Vagina (tissue), 2 donors: ENCODE measurements at regions not wholly inside any gene's neighbourhood (a gene's known extent, or its start where the extent isn't known, plus 50 kb on each side); places are given as distances from the start of the nearest gene placed in this dataset.

Source experiments
- DNase-seq, 2 donors: peaks; one replicate each; pipeline ENCODE4 v3.0.0-alpha.2; 2017; ENCODE audit errors: extremely low spot score in 2 of 2
- H3K27ac ChIP-seq: fragments of 200-600 bp; sonication (generic); one replicate; pipeline ENCODE4 v1.5.1; 2019
- H3K27me3 ChIP-seq: fragments of 200-600 bp; sonication (generic); one replicate; pipeline ENCODE4 v1.5.1; 2019
- H3K36me3 ChIP-seq, 2 donors: fragments of 200-600 bp; sonication (generic); one replicate each; pipeline ENCODE4 v1.5.1; 2017 to 2019
- H3K4me1 ChIP-seq: fragments of 200-600 bp; sonication (generic); one replicate; pipeline ENCODE4 v1.5.1; 2019
- H3K4me3 ChIP-seq, 2 donors: fragments of 200-600 bp; sonication (generic); 1 replicate in 1 of 2; 2 replicates in 1 of 2; pipeline ENCODE4 v1.5.1; 2016 to 2019
- H3K9me3 ChIP-seq: fragments of 200-600 bp; sonication (generic); one replicate; pipeline ENCODE4 v1.5.1; 2019
- CTCF ChIP-seq, 3 experiments: fragments of 450-650 bp in 2 of 3; fragments of 200-600 bp in 1 of 3; sonication (generic) in 1 of 3; IDR thresholded peaks; one replicate each; pipeline ENCODE4 v1.5.1; 2017 to 2019; ENCODE audit warnings: antibody characterized with exemption in 3 of 3, mild to moderate bottlenecking in 2 of 3, moderate library complexity in 2 of 3
- POLR2A ChIP-seq, 2 donors: fragments of 450-650 bp; IDR thresholded peaks; one replicate each; pipeline ENCODE4 v1.6.1; 2017; ENCODE audit warnings: antibody characterized with exemption in 2 of 2, mild to moderate bottlenecking in 2 of 2, moderate library complexity in 2 of 2
- POLR2AphosphoS5 ChIP-seq, 2 donors: sonication (generic); formaldehyde crosslinking; IDR thresholded peaks; one replicate each; pipeline ENCODE4 v1.9.0; 2017; ENCODE audit warnings: antibody characterized with exemption in 2 of 2, mild to moderate bottlenecking in 2 of 2, low read depth in 1 of 2; ENCODE audit not compliant: insufficient read depth in 1 of 2
- intact Hi-C: fragments of 100-400 bp; cut with DNase I; formaldehyde crosslinking; loops from one replicate; pipeline ENCODE4 v1.15.1; 2023

- no peak for DNase-seq
Observed at GRCh38 chr6:169041078-169041477, 212.6 kb downstream of the THBS2 start.

GRCh38 chr6:169038691-169039090, 215.0 kb downstream of the THBS2 start:
- intact Hi-C loops, result no loop called here
- DNase-seq, result no peak
- Histone ChIP-seq H3K4me3 (no peak overlapping the region), H3K27ac (no peak overlapping the region), H3K4me1 (no peaks in the 10 kb centered on the region), H3K9me3 (no peaks in the 10 kb centered on the region), H3K36me3 (no peaks in the 10 kb centered on the region), H3K27me3 (no peaks in the 10 kb centered on the region)
- TF ChIP-seq CTCF (IDR thresholded peaks at IDR 0.05), result no peak
- no peak for TF ChIP-seq POLR2A (IDR thresholded peaks at IDR 0.05)
- TF ChIP-seq POLR2AphosphoS5 (IDR thresholded peaks at IDR 0.05; ENCODE audit: insufficient read depth in 1 of 2, low read depth in 1 of 2), result no peak

More at GRCh38 chr6:169041078-169041477, 212.6 kb downstream of the THBS2 start:
- intact Hi-C loops, result no loop called here
- no peaks in the 10 kb centered on the region for H3K9me3 ChIP-seq
- H3K4me1 ChIP-seq, result peaks cover 8% of the 10 kb centered on the region
- no peak overlapping the region for H3K4me3 ChIP-seq
- no peak overlapping the region for H3K27ac ChIP-seq
- no peaks in the 10 kb centered on the region for H3K36me3 ChIP-seq
- no peaks in the 10 kb centered on the region for H3K27me3 ChIP-seq
- no peak for TF ChIP-seq POLR2A (IDR thresholded peaks at IDR 0.05)
- TF ChIP-seq POLR2AphosphoS5 (IDR thresholded peaks at IDR 0.05; ENCODE audit: insufficient read depth in 1 of 2, low read depth in 1 of 2), result no peak
- no peak for TF ChIP-seq CTCF (IDR thresholded peaks at IDR 0.05)

- no peaks in the 10 kb centered on the region for H3K27me3 ChIP-seq
- no peaks in the 10 kb centered on the region for H3K36me3 ChIP-seq
- intact Hi-C loops, result no loop called here
- no peak overlapping the region for H3K4me3 ChIP-seq
- TF ChIP-seq CTCF (IDR thresholded peaks at IDR 0.05), result no peak
- TF ChIP-seq POLR2AphosphoS5 (IDR thresholded peaks at IDR 0.05; ENCODE audit: insufficient read depth in 1 of 2, low read depth in 1 of 2), result no peak
- no peak for TF ChIP-seq POLR2A (IDR thresholded peaks at IDR 0.05)
- H3K27ac ChIP-seq, result no peak overlapping the region
- H3K9me3 ChIP-seq, result no peaks in the 10 kb centered on the region
- H3K4me1 ChIP-seq, result no peaks in the 10 kb centered on the region
- DNase-seq, result no peak
Observed at GRCh38 chr6:169035385-169036240, 218.0 kb downstream of the THBS2 start.

- no peaks in the 10 kb centered on the region for H3K27me3 ChIP-seq
- no peak for DNase-seq
- no peak overlapping the region for H3K4me3 ChIP-seq
- H3K9me3 ChIP-seq, result no peaks in the 10 kb centered on the region
- intact Hi-C loops, result no loop called here
- no peaks in the 10 kb centered on the region for H3K36me3 ChIP-seq
- H3K4me1 ChIP-seq, result no peaks in the 10 kb centered on the region
- TF ChIP-seq POLR2A (IDR thresholded peaks at IDR 0.05), result no peak
- no peak for TF ChIP-seq POLR2AphosphoS5 (IDR thresholded peaks at IDR 0.05; ENCODE audit: insufficient read depth in 1 of 2, low read depth in 1 of 2)
- TF ChIP-seq CTCF (IDR thresholded peaks at IDR 0.05), result no peak
- no peak overlapping the region for H3K27ac ChIP-seq
Observed at GRCh38 chr6:169034516-169035167, 219.0 kb downstream of the THBS2 start.

- Histone ChIP-seq H3K4me1 (no peaks in the 10 kb centered on the region), H3K36me3 (no peaks in the 10 kb centered on the region), H3K4me3 (no peak overlapping the region), H3K9me3 (no peaks in the 10 kb centered on the region), H3K27ac (no peak overlapping the region), H3K27me3 (no peaks in the 10 kb centered on the region)
- DNase-seq, result no peak
- intact Hi-C loops, result no loop called here
- TF ChIP-seq POLR2A (IDR thresholded peaks at IDR 0.05) (no peak), CTCF (IDR thresholded peaks at IDR 0.05) (no peak), POLR2AphosphoS5 (IDR thresholded peaks at IDR 0.05; ENCODE audit: insufficient read depth in 1 of 2, low read depth in 1 of 2) (no peak)
Observed at GRCh38 chr6:169029861-169030260, 223.8 kb downstream of the THBS2 start.
